Hepatocyte (in vitro differentiated cells): ENCODE measurements at regions not wholly inside any gene's neighbourhood (a gene's known extent, or its start where the extent isn't known, plus 50 kb on each side); places are given as distances from the start of the nearest gene placed in this dataset.

Experiments
- CTCF ChIP-seq: fragments of 200-600 bp; sonication (generic); IDR thresholded peaks from 2 replicates; pipeline ENCODE4 v1.5.1; 2016; ENCODE audit warnings: antibody characterized with exemption, mild to moderate bottlenecking; ENCODE audit not compliant: poor library complexity
- EZH2 ChIP-seq: fragments of 200-600 bp; sonication (generic); IDR thresholded peaks from 2 replicates; pipeline ENCODE4 v1.6.1; 2016; ENCODE audit warnings: antibody characterized with exemption, mild to moderate bottlenecking, borderline replicate concordance

GRCh38 chr18:78637442-78638402 is 341.9 kb upstream of the SALL3 start:
- TF ChIP-seq EZH2: no peak
- TF ChIP-seq CTCF: no peak
